ENCODE measurements at regions not wholly inside any gene's neighbourhood (a gene's known extent, or its start where the extent isn't known, plus 50 kb on each side); places are given as distances from the start of the nearest gene placed in this dataset.
"Not testable (repeated sequence)": the region's sequence is repeated elsewhere in the genome, so short reads cannot be mapped to it uniquely, and the experiment has no call there.

- no peak for DNase-seq (ENCODE audit: low read depth)
Observed at GRCh38 chr5:164206196-164206595, 700.8 kb downstream of the MAT2B start.

- no peak for DNase-seq (ENCODE audit: low read depth)
Observed at GRCh38 chr5:164207646-164208045, 702.2 kb downstream of the MAT2B start.

GRCh38 chr5:164210491-164210890 lies 705.1 kb downstream of the MAT2B start:
- DNase-seq (ENCODE audit: low read depth) = no peak

GRCh38 chr5:164214698-164215097 lies 709.3 kb downstream of the MAT2B start:
- DNase-seq (ENCODE audit: low read depth) = no peak

GRCh38 chr5:164217464-164217863 lies 712.0 kb downstream of the MAT2B start:
- no peak for DNase-seq (ENCODE audit: low read depth)

GRCh38 chr5:164220522-164220921 lies 715.1 kb downstream of the MAT2B start:
- DNase-seq (ENCODE audit: low read depth) = no peak

- DNase-seq (ENCODE audit: low read depth) = no peak
Observed at GRCh38 chr5:164224236-164224635, 718.8 kb downstream of the MAT2B start.

GRCh38 chr5:164224772-164225171 lies 719.4 kb downstream of the MAT2B start:
- no peak for DNase-seq (ENCODE audit: low read depth)

GRCh38 chr5:164230341-164230740 lies 724.9 kb downstream of the MAT2B start:
- no peak for DNase-seq (ENCODE audit: low read depth)

GRCh38 chr5:164233791-164234190 lies 728.4 kb downstream of the MAT2B start:
- no peak for DNase-seq (ENCODE audit: low read depth)

GRCh38 chr5:164234321-164234720 lies 728.9 kb downstream of the MAT2B start:
- no peak for DNase-seq (ENCODE audit: low read depth)

- DNase-seq (ENCODE audit: low read depth) = no peak
Observed at GRCh38 chr5:164235300-164235891, 730.0 kb downstream of the MAT2B start.

- DNase-seq (ENCODE audit: low read depth) = no peak
Observed at GRCh38 chr5:164237486-164237885, 732.1 kb downstream of the MAT2B start.

GRCh38 chr5:164251781-164252180 lies 746.4 kb downstream of the MAT2B start:
- DNase-seq (ENCODE audit: low read depth) = not testable (repeated sequence)

- DNase-seq (ENCODE audit: low read depth) = no peak
Observed at GRCh38 chr5:164253764-164254163, 748.3 kb downstream of the MAT2B start.

GRCh38 chr5:164255598-164256213 lies 750.3 kb downstream of the MAT2B start:
- no peak for DNase-seq (ENCODE audit: low read depth)

- no peak for DNase-seq (ENCODE audit: low read depth)
Observed at GRCh38 chr5:164256351-164256750, 750.9 kb downstream of the MAT2B start.

GRCh38 chr5:164256954-164257353 lies 751.5 kb downstream of the MAT2B start:
- no peak for DNase-seq (ENCODE audit: low read depth)

GRCh38 chr5:164265566-164265965 lies 760.1 kb downstream of the MAT2B start:
- no peak for DNase-seq (ENCODE audit: low read depth)

- DNase-seq (ENCODE audit: low read depth) = no peak
Observed at GRCh38 chr5:164266571-164266970, 761.2 kb downstream of the MAT2B start.

- no peak for DNase-seq (ENCODE audit: low read depth)
Observed at GRCh38 chr5:164277720-164278119, 772.3 kb downstream of the MAT2B start.

GRCh38 chr5:164289526-164289925 lies 784.1 kb downstream of the MAT2B start:
- no peak for DNase-seq (ENCODE audit: low read depth)

GRCh38 chr5:164296603-164297080 lies 791.2 kb downstream of the MAT2B start:
- DNase-seq (ENCODE audit: low read depth) = no peak

GRCh38 chr5:164298165-164298564 lies 792.7 kb downstream of the MAT2B start:
- no peak for DNase-seq (ENCODE audit: low read depth)

Data from GM04504 (cell line).